Ishikawa (cell line): ENCODE measurements at regions not wholly inside any gene's neighbourhood (a gene's known extent, or its start where the extent isn't known, plus 50 kb on each side); places are given as distances from the start of the nearest gene placed in this dataset.

Source experiments
- CEBPB ChIP-seq: IDR thresholded peaks from 2 replicates; pipeline ENCODE4 v1.6.1; 2012
- CREB1 ChIP-seq: IDR thresholded peaks from 2 replicates; pipeline ENCODE4 v1.6.1; 2012; ENCODE audit warnings: low read depth
- EGR1 ChIP-seq: IDR thresholded peaks from 2 replicates; pipeline ENCODE4 v1.6.1; 2012
- EP300 ChIP-seq: IDR thresholded peaks from 2 replicates; pipeline ENCODE4 v1.6.1; 2012; ENCODE audit warnings: borderline replicate concordance
- RAD21 ChIP-seq: IDR thresholded peaks from 2 replicates; pipeline ENCODE4 v1.6.1; 2012; ENCODE audit warnings: low read depth
- REST ChIP-seq: IDR thresholded peaks from 2 replicates; pipeline ENCODE4 v1.6.1; 2012; ENCODE audit warnings: low read depth, mild to moderate bottlenecking
- TAF1 ChIP-seq: IDR thresholded peaks from 2 replicates; pipeline ENCODE4 v1.6.1; 2012; ENCODE audit warnings: low read depth, mild to moderate bottlenecking
- TCF12 ChIP-seq: IDR thresholded peaks from 2 replicates; pipeline ENCODE4 v1.6.1; 2012; ENCODE audit warnings: low read depth
- TEAD4 ChIP-seq: IDR thresholded peaks from 2 replicates; pipeline ENCODE4 v1.6.1; 2012
- ZBTB7A ChIP-seq: IDR thresholded peaks from 2 replicates; pipeline ENCODE4 v1.6.1; 2012; ENCODE audit warnings: low read depth
- TF ChIP-seq, protein P1 (sequence below): IDR thresholded peaks from 2 replicates; pipeline ENCODE4 v1.6.1; 2012

DNA sequence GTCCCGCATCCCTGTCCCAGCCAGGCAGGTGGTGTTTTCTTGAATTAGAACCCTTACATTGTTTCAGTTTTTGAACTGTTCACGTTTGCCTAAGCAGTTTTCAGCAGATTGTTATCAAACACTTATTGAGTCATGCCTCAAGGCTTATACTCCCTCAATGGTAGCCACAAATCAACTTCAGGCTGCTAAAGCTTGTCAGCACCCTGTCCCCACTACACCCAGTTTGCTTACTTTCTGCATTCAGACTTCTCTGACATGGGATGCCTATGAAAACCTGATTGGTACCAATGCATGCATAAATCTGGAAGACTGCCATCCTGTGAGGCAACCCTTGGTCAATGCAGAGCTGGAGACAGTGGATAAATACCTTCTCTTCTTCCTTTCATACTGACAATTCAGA is 225.4 kb downstream of the BTG1 start:
- TF ChIP-seq, protein P1, sequence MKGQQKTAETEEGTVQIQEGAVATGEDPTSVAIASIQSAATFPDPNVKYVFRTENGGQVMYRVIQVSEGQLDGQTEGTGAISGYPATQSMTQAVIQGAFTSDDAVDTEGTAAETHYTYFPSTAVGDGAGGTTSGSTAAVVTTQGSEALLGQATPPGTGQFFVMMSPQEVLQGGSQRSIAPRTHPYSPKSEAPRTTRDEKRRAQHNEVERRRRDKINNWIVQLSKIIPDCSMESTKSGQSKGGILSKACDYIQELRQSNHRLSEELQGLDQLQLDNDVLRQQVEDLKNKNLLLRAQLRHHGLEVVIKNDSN = no peak
- TF ChIP-seq TAF1 = no peak
- no peak for TF ChIP-seq EP300
- TF ChIP-seq TEAD4 = no peak
- no peak for TF ChIP-seq CEBPB
- TF ChIP-seq RAD21 = no peak
- no peak for TF ChIP-seq REST
- no peak for TF ChIP-seq ZBTB7A
- TF ChIP-seq TCF12 = no peak
- no peak for TF ChIP-seq EGR1
- no peak for TF ChIP-seq CREB1
